ENCODE measurements at regions not wholly inside any gene's neighbourhood (a gene's known extent, or its start where the extent isn't known, plus 50 kb on each side); places are given as distances from the start of the nearest gene placed in this dataset.
"Not testable (repeated sequence)": the region's sequence is repeated elsewhere in the genome, so short reads cannot be mapped to it uniquely, and the experiment has no call there.

DNA sequence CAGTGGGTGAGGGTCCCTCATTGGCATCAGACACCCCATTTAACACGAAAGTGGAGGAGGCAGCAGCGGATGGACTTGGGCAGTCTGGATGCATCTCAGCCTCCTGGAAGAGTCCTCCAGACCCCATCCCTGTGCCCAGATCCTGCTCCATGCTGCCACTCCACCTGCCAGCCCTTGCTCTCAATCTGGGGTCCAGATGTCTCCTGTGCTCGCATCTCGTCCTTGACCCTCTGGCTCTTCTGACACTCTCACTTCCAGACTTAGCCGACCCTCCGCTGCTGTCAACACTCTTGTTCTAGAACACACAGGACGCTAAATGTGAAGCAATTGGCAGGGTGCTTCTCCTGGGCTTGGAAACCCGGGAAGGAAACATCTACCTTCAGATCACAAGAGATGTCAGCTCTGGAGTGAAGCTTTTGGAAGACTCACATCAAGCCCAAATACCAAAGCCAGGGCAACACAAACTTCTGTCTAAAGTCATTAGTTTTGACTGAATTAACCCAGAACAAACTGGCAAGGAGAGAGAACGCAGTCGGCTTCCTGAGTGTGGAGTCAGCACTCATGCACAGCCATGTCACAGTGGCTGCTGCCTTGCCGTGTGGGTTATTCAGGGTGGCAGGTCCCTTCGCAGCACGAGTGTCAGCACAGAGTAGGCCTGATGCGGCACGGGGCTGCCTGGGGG, 379.1 kb downstream of the TCERG1L start:
- H3K9me3 Mint-ChIP-seq = no peaks in the 10 kb centered on the region
- no peak overlapping the region for H3K27ac Mint-ChIP-seq
- H3K27me3 Mint-ChIP-seq (ENCODE audit: low read depth) = no peaks in the 10 kb centered on the region
- H3K4me3 Mint-ChIP-seq = no peak overlapping the region
- no peak for DNase-seq
- intact Hi-C loops (cut with micrococcal nuclease) = no loop called here
- CTCF ChIA-PET = no interaction called here
- H3K4me1 Mint-ChIP-seq (ENCODE audit: low read depth) = no peaks in the 10 kb centered on the region
- H3K36me3 Mint-ChIP-seq (ENCODE audit: low read depth) = no peaks in the 10 kb centered on the region

DNA sequence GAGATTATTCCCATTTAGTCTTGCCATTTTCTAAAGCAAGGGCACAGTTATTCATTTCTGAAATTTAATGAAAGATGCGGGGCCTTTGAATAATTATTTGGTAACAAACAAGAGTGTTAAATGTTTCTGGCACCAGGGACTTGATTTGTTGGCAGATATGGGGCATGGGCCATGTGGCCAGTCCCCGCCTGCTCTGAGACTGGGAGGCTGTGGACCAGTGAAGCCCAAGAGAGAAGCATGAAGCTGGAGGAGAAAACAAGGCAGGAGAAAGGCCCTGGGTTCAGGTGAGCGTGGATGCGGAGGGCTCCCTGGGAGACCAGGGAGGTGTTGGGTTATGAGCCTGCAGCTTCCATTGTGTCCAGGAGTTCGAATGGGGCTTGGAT, 378.5 kb downstream of the TCERG1L start:
- no peak for DNase-seq
- intact Hi-C loops (cut with micrococcal nuclease) = no loop called here
- H3K4me3 Mint-ChIP-seq = no peak overlapping the region
- H3K27ac Mint-ChIP-seq = no peak overlapping the region
- CTCF ChIA-PET = no interaction called here
- H3K27me3 Mint-ChIP-seq (ENCODE audit: low read depth) = no peaks in the 10 kb centered on the region
- H3K36me3 Mint-ChIP-seq (ENCODE audit: low read depth) = no peaks in the 10 kb centered on the region
- H3K4me1 Mint-ChIP-seq (ENCODE audit: low read depth) = no peaks in the 10 kb centered on the region
- H3K9me3 Mint-ChIP-seq = no peaks in the 10 kb centered on the region

DNA sequence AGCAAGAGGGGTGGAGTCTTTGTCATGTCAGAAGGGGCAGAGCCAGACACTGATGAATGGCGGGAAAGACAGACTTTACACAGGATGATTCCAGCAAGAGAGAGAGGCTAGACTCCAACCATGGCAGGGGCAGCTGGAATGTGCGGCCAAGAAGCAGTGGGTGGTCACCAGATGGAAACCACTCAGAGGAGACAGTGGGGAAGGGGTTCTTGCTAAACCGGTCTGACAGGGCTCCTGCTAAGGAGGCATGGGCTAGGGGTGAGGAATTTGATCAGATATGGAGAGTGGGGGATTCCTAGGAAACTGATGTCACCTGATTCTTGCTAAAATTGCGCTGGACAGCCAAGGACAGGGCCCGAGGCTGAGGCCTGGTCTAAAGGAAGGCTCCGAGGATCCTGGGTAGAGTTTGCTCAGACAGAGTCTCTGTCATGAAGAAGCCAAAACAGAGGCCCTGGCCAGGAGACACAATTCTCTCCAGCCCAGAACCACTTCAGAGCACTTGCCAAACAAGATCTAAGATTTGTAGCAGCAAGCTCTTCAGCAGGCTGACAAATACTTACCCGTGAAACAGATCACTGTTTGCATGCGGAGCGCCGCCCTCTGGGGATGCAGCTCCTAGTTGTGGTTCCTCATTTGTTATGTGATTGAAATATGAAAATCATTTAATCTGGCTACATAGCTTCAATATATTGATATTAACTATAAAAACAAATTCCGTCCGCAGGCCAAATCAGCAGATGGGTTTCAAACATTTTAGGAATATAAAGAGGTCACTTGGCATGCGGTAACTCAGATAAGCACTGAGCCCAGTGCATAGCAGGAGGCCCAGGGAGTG, 377.0 kb downstream of the TCERG1L start:
- no peaks in the 10 kb centered on the region for H3K27me3 Mint-ChIP-seq (ENCODE audit: low read depth)
- intact Hi-C loops (cut with micrococcal nuclease) = no loop called here
- no peak overlapping the region for H3K4me3 Mint-ChIP-seq
- no peak overlapping the region for H3K27ac Mint-ChIP-seq
- CTCF ChIA-PET = no interaction called here
- H3K36me3 Mint-ChIP-seq (ENCODE audit: low read depth) = no peaks in the 10 kb centered on the region
- H3K9me3 Mint-ChIP-seq = no peaks in the 10 kb centered on the region
- DNase-seq = no peak
- no peaks in the 10 kb centered on the region for H3K4me1 Mint-ChIP-seq (ENCODE audit: low read depth)

DNA sequence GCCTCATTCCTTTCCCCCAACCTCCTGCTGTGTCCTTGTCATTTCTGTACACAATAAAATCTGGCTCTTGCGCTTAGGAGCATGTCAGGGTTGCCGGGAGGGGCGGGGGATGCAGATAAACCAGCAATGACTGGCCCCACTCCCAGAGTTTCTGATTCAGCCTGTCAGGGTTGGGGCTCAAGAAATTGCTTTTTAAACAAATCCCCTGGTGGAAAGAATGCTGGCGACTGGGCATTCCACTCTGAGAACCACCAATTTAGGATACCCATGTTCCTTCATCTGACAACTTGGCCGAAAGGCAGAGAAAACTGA, 376.4 kb downstream of the TCERG1L start:
- DNase-seq = no peak
- no peaks in the 10 kb centered on the region for H3K27me3 Mint-ChIP-seq (ENCODE audit: low read depth)
- CTCF ChIA-PET = no interaction called here
- intact Hi-C loops (cut with micrococcal nuclease) = no loop called here
- no peaks in the 10 kb centered on the region for H3K36me3 Mint-ChIP-seq (ENCODE audit: low read depth)
- H3K27ac Mint-ChIP-seq = no peak overlapping the region
- no peak overlapping the region for H3K4me3 Mint-ChIP-seq
- H3K9me3 Mint-ChIP-seq = no peaks in the 10 kb centered on the region
- no peaks in the 10 kb centered on the region for H3K4me1 Mint-ChIP-seq (ENCODE audit: low read depth)

DNA sequence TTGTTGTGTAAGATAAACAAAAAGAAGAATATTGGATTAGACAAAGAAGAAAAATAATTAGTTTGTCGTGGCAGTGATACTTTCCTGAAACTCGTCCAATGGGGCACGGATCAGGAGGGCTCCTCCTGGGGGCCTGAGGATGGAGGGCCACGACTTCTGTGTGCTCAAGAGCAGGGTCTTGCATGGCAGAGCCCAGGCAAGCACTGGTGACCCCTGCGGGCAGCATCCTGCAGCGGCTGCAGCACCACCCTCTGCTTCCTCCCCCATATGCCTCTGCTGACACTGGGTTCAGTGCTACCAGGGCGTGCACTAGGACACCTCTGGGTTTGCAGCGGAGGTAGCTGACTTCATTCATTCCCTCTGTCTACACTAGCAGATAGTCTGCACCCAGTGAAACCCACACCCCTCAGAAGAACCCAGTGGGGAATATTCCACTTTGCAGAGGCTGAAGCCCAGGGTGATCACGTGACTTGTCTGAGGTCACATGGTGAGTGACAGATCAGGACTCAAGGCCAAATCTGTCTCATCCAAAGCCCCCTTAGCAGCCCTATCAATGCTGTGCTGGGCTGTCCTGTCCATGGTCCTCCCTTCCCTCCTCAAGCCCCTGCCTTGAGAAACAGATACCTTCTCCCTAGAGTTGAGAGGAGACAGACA, 375.5 kb downstream of the TCERG1L start:
- intact Hi-C loops (cut with micrococcal nuclease) = no loop called here
- Mint-ChIP-seq H3K4me1 (ENCODE audit: low read depth) (no peaks in the 10 kb centered on the region), H3K27me3 (ENCODE audit: low read depth) (no peaks in the 10 kb centered on the region), H3K9me3 (no peaks in the 10 kb centered on the region), H3K27ac (no peak overlapping the region), H3K4me3 (no peak overlapping the region), H3K36me3 (ENCODE audit: low read depth) (no peaks in the 10 kb centered on the region)
- CTCF ChIA-PET = no interaction called here
- DNase-seq = no peak

DNA sequence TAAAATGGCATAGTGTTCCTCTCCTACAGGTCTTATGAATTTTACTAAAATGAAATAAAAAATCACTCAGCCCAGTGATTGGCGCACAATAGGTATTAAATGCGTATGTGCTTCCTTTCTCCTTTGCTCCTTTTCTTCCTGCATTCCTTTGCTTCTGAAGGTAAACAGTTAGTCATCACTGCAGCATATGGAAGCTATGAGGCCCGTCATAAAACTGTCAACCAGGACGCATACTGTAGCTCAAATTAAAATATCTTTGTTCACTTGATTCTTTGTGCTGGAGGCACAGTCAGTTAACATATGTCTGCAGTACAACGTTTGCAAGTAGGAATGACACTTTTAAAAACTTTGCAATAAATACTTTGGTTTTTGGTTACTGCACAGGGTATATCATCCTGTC, 374.7 kb downstream of the TCERG1L start:
- Mint-ChIP-seq H3K27ac (no peak overlapping the region), H3K4me3 (no peak overlapping the region), H3K36me3 (ENCODE audit: low read depth) (no peaks in the 10 kb centered on the region), H3K4me1 (ENCODE audit: low read depth) (no peaks in the 10 kb centered on the region), H3K27me3 (ENCODE audit: low read depth) (no peaks in the 10 kb centered on the region), H3K9me3 (no peaks in the 10 kb centered on the region)
- intact Hi-C loops (cut with micrococcal nuclease) = no loop called here
- no peak for DNase-seq
- CTCF ChIA-PET = no interaction called here

DNA sequence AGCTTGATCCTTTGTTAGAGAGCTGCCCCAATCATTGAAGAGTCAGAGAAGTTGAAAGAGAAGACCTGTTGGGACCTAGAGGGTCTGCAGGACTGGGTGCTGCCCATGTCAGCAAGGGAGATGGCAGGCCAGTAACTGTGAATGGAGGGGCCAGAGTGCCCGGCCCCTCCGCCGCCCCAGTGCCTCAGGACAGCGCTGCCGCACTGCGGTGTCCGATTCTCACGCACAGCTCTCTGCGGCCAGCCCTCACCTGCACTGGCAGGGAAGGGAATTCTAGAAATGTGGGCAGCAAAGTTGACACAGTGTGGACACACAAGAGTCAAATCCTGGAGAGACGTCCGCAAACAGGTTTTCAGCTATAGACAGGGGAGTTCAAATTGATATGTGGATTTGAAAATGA, 373.5 kb downstream of the TCERG1L start:
- no peaks in the 10 kb centered on the region for H3K9me3 Mint-ChIP-seq
- intact Hi-C loops (cut with micrococcal nuclease) = no loop called here
- no peak overlapping the region for H3K27ac Mint-ChIP-seq
- no peak for DNase-seq
- no peaks in the 10 kb centered on the region for H3K27me3 Mint-ChIP-seq (ENCODE audit: low read depth)
- no peaks in the 10 kb centered on the region for H3K4me1 Mint-ChIP-seq (ENCODE audit: low read depth)
- H3K36me3 Mint-ChIP-seq (ENCODE audit: low read depth) = no peaks in the 10 kb centered on the region
- H3K4me3 Mint-ChIP-seq = no peak overlapping the region
- CTCF ChIA-PET = no interaction called here

DNA sequence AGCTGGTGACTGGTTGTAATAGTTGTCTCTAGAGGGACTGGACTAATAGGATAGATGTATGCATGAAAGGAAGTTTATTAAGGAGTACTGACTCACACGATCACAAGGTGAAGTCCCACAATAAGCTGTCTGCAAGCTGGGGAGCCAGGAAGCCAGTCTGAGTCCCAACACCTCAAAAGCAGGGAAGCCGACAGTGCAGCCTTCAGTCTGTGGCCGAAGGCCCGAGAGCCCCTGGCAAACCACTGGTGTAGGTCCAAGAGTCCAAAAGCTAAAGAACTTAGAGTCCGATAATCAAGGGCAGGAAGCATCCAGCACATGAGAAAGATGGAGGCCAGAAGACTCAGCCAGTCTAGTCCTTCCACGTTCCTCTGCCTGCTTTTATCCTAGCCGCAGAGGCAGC, 372.6 kb downstream of the TCERG1L start:
- CTCF ChIA-PET; DNase-seq; H3K36me3 Mint-ChIP-seq (ENCODE audit: low read depth); H3K4me1 Mint-ChIP-seq (ENCODE audit: low read depth); intact Hi-C loops (cut with micrococcal nuclease); H3K9me3 Mint-ChIP-seq; H3K4me3 Mint-ChIP-seq; H3K27me3 Mint-ChIP-seq (ENCODE audit: low read depth); H3K27ac Mint-ChIP-seq: not testable (repeated sequence)

DNA sequence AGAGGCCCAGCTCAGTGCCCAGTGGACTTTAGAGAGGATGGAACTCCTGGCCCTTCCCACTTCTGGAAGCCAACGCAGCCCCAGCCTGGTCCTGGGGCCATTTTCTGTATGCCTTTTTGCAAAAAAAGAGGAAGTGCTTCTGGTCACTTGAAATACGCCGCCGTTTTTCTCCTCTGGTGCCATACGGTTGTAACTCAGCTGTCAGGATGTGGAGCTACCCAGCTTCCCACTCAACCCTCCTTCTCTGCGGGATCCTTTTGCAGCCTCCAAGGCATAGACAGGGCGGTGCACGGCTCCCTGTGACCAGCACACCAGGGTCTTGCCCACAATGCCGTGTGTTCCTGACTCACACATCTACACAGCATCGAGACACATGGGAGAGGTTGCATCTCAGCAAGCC, 369.6 kb downstream of the TCERG1L start:
- intact Hi-C loops (cut with micrococcal nuclease) = no loop called here
- DNase-seq = no peak
- CTCF ChIA-PET = no interaction called here
- no peak overlapping the region for H3K4me3 Mint-ChIP-seq
- no peak overlapping the region for H3K27ac Mint-ChIP-seq
- no peaks in the 10 kb centered on the region for H3K36me3 Mint-ChIP-seq (ENCODE audit: low read depth)
- H3K4me1 Mint-ChIP-seq (ENCODE audit: low read depth) = no peaks in the 10 kb centered on the region
- H3K9me3 Mint-ChIP-seq = no peaks in the 10 kb centered on the region
- no peaks in the 10 kb centered on the region for H3K27me3 Mint-ChIP-seq (ENCODE audit: low read depth)

DNA sequence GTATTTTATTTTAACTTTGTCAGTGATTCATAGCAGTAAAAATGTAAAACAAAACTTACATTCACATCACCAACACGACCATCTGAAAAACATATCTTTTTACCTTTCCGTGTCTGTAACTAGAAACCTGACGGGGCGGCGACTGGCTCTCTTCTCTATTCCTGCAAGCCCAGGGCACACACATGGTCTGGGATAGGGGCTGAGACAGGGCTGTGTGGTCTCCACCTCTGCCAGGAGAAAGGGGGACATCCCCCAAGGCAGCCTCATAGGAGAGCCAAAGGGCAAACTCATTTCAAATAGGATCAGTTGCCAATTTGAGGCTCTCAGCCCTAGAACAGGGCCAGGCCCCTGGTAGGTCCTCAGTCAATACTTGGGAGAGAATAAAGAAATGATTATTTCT, 359.4 kb downstream of the TCERG1L start:
- H3K36me3 Mint-ChIP-seq (ENCODE audit: low read depth) = no peaks in the 10 kb centered on the region
- H3K9me3 Mint-ChIP-seq = no peaks in the 10 kb centered on the region
- CTCF ChIA-PET = no interaction called here
- no peak for DNase-seq
- H3K27me3 Mint-ChIP-seq (ENCODE audit: low read depth) = no peaks in the 10 kb centered on the region
- no peak overlapping the region for H3K27ac Mint-ChIP-seq
- intact Hi-C loops (cut with micrococcal nuclease) = no loop called here
- H3K4me3 Mint-ChIP-seq = no peak overlapping the region
- no peaks in the 10 kb centered on the region for H3K4me1 Mint-ChIP-seq (ENCODE audit: low read depth)

DNA sequence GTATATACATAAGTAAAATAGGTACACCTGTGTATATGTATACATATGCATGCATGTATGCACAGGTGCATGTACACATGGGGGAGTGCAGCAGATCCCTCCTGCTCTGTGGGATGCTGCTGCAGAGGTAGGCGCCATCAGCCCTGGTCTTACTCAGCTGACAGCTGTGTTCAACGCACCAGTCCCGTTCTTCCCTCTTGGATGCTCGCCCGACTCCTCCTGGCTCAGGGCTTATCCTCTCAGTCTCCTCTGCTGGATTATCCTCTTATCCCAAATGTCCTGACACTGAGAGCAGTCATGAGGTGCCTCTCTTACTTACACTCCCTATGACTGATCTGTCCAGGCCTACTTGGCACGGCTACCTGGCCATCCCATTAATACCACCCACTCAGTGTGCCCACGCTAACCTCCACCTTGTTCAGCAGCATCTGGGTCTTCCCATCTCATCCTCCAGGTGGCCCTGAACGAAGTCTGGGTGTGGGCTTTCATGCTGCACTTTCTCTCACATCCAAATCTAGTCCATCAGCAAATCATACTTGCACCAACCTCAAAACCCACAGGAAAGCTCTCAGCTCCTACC, 357.1 kb downstream of the TCERG1L start:
- Mint-ChIP-seq H3K36me3 (ENCODE audit: low read depth) (no peaks in the 10 kb centered on the region), H3K27me3 (ENCODE audit: low read depth) (peaks cover 2% of the 10 kb centered on the region), H3K9me3 (no peaks in the 10 kb centered on the region), H3K27ac (no peak overlapping the region), H3K4me3 (no peak overlapping the region), H3K4me1 (ENCODE audit: low read depth) (no peaks in the 10 kb centered on the region)
- CTCF ChIA-PET = no interaction called here
- DNase-seq = no peak
- intact Hi-C loops (cut with micrococcal nuclease) = no loop called here

DNA sequence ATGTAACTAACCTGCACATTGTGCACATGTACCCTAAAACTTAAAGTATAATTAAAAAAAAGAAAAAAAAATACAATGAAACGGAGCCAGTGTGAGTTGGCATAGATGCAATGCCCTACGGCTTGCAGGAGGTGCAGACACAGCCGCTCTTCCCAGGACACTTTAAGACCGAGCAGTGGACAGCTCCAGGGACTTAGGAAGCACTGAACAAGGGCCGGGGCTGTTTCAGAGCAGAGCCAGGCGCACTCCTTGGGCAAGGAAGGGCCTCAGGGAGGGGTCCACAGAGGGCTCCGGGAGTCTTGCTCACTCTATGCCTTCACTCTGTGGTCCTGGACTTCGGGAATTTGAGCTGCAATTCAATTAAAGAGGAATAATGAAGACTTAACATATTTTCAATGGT, 355.3 kb downstream of the TCERG1L start:
- no peak overlapping the region for H3K27ac Mint-ChIP-seq
- H3K4me1 Mint-ChIP-seq (ENCODE audit: low read depth) = no peaks in the 10 kb centered on the region
- H3K9me3 Mint-ChIP-seq = no peaks in the 10 kb centered on the region
- intact Hi-C loops (cut with micrococcal nuclease) = no loop called here
- no peaks in the 10 kb centered on the region for H3K36me3 Mint-ChIP-seq (ENCODE audit: low read depth)
- peaks cover 2% of the 10 kb centered on the region for H3K27me3 Mint-ChIP-seq (ENCODE audit: low read depth)
- DNase-seq = no peak
- H3K4me3 Mint-ChIP-seq = no peak overlapping the region
- CTCF ChIA-PET = no interaction called here

DNA sequence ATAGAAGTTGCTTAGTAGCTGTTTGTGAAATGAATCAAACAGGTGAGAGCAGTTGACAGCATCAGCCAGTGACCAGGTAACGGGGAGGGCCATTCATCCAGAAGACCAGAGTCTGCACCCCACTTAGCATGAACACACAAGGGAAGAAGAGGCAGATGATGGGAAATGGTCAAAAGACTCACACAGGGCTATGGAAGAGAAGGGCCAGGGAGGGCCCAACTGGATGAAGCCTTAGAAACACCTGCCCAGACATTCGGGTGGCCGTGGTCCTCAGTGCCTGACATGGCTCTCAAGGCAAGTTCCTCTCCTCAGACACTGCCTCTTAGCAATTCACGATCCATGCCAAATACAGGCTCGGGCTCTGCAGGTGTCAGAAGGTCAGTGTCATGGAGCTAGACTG, 354.1 kb downstream of the TCERG1L start:
- Mint-ChIP-seq H3K4me1 (ENCODE audit: low read depth) (no peaks in the 10 kb centered on the region), H3K27me3 (ENCODE audit: low read depth) (peaks cover 2% of the 10 kb centered on the region), H3K9me3 (no peaks in the 10 kb centered on the region), H3K36me3 (ENCODE audit: low read depth) (no peaks in the 10 kb centered on the region), H3K4me3 (no peak overlapping the region), H3K27ac (no peak overlapping the region)
- intact Hi-C loops (cut with micrococcal nuclease) = no loop called here
- DNase-seq = no peak
- CTCF ChIA-PET = no interaction called here
